IMR-90 (cell line): ENCODE measurements at regions not wholly inside any gene's neighbourhood (a gene's known extent, or its start where the extent isn't known, plus 50 kb on each side); places are given as distances from the start of the nearest gene placed in this dataset.

Source experiments
- FOS ChIP-seq: fragments of 150-350 bp; IDR thresholded peaks from 2 replicates; pipeline ENCODE4 v1.6.1; 2016; ENCODE audit warnings: low read depth, low read length
- POLR2A ChIP-seq: IDR thresholded peaks from 2 replicates; pipeline ENCODE4 v1.6.1; 2012; ENCODE audit warnings: mild to moderate bottlenecking, low read depth, low read length
- TF ChIP-seq, protein P1 (sequence below): conservative IDR thresholded peaks from 2 replicates; pipeline ENCODE4 v1.5.1; 2012; ENCODE audit warnings: mild to moderate bottlenecking, low read depth, low read length, improper control_type of control experiment

DNA sequence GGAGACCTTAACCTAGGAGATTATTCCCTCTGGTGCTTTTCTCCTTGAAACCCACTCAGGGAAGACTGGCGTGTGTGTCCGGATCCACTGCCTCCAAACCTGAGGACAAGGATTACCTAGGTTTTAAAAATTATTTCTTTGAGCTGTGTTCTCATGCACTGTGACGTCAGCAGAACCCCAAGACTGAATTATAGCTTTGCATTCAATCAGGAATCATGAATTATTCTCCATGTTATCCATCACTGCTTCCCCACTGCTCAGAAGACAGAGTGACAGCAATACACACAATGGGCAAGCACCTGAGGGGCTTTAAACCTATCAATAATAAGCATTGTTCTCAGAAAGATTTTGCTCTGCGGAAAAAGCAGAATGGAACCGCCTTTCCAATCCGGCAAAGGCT lies 253.2 kb upstream of the FOXD3 start:
- TF ChIP-seq, protein P1, sequence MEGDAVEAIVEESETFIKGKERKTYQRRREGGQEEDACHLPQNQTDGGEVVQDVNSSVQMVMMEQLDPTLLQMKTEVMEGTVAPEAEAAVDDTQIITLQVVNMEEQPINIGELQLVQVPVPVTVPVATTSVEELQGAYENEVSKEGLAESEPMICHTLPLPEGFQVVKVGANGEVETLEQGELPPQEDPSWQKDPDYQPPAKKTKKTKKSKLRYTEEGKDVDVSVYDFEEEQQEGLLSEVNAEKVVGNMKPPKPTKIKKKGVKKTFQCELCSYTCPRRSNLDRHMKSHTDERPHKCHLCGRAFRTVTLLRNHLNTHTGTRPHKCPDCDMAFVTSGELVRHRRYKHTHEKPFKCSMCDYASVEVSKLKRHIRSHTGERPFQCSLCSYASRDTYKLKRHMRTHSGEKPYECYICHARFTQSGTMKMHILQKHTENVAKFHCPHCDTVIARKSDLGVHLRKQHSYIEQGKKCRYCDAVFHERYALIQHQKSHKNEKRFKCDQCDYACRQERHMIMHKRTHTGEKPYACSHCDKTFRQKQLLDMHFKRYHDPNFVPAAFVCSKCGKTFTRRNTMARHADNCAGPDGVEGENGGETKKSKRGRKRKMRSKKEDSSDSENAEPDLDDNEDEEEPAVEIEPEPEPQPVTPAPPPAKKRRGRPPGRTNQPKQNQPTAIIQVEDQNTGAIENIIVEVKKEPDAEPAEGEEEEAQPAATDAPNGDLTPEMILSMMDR: no peak
- no peak for TF ChIP-seq POLR2A
- TF ChIP-seq FOS: no peak
